Activated CD8-positive, alpha-beta T cell treated with anti-CD3 and anti-CD28 coated beads, Interleukin-2, amount 10 ng/mL, durations not matched to agents 7 days and 5 days (primary cell): ENCODE measurements at regions not wholly inside any gene's neighbourhood (a gene's known extent, or its start where the extent isn't known, plus 50 kb on each side); places are given as distances from the start of the nearest gene placed in this dataset.
A peak's percentile ranks its signal among the peaks of the same experiment; 100 is the strongest.

ENCODE experiments used
- ATAC-seq: fragments of 150-1000 bp; cut with Tn5 transposase; one replicate; pipeline ENCODE4 v1.10.0; 2021; ENCODE audit warnings: moderate library complexity
- CTCF ChIA-PET: fragments of 350-600 bp; sonication (Branson Sonifier 250); formaldehyde crosslinking; loops from one replicate; lab custom pipeline; 2021; ENCODE audit warnings: antibody characterized with exemption; lab: Charles Lee
- POLR2A ChIA-PET: fragments of 350-600 bp; sonication (Branson Sonifier 250); formaldehyde crosslinking; loops from one replicate; lab custom pipeline; 2021; ENCODE audit warnings: antibody characterized with exemption; lab: Charles Lee
- DNase-seq: peaks from one replicate; pipeline ENCODE4 v3.0.0-alpha.2; 2020
- H3K27ac Mint-ChIP-seq: one replicate; pipeline ENCODE4 v1.8.0; 2021; ENCODE audit warnings: mild to moderate bottlenecking, mixed read lengths
- H3K27me3 Mint-ChIP-seq: one replicate; pipeline ENCODE4 v1.8.0; 2021; ENCODE audit warnings: low read depth, mixed read lengths
- H3K36me3 Mint-ChIP-seq: one replicate; pipeline ENCODE4 v1.8.0; 2021; ENCODE audit warnings: low read depth, mixed read lengths
- H3K4me1 Mint-ChIP-seq: one replicate; pipeline ENCODE4 v1.8.0; 2021; ENCODE audit warnings: low read depth, mixed read lengths
- H3K4me3 Mint-ChIP-seq: one replicate; pipeline ENCODE4 v1.8.0; 2021; ENCODE audit warnings: mild to moderate bottlenecking, mixed read lengths
- H3K9me3 Mint-ChIP-seq: one replicate; pipeline ENCODE4 v1.8.0; 2022; ENCODE audit warnings: mixed read lengths; ENCODE audit not compliant: insufficient read depth

DNA sequence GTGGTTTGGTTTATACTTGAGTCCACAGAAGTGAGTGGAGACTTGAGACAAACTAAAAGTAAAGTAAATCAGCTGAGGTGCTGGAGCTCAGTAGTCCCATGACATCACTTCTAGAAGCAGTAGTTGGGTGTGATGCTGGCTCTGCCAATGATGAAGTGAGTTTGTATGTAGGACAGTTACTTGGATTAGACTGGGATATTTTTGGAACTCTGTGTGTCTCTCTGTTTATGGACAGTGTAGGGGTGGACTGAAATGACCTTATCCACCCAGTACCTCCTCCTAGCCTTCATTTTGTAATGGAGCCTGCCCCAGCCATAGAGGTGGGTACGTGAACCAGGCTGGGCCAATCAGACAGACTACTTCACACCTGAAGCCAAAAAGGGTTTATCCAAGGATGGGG, 52.2 kb downstream of the POLR1D start:
- DNase-seq (no peak), ATAC-seq (no peak)
- CTCF ChIA-PET: interaction anchor here (0.6 kb wide), 1 partner anchor 340 kb away, joined by 3 read pairs; no protein-coding TSS in a partner anchor
- Mint-ChIP-seq H3K4me1 (no peaks in the 10 kb centered on the region), H3K9me3 (no peaks in the 10 kb centered on the region), H3K36me3 (peaks cover 2% of the 10 kb centered on the region), H3K4me3 (no peak overlapping the region), H3K27me3 (no peaks in the 10 kb centered on the region), H3K27ac (no peak overlapping the region)
- POLR2A ChIA-PET: no interaction called here

DNA sequence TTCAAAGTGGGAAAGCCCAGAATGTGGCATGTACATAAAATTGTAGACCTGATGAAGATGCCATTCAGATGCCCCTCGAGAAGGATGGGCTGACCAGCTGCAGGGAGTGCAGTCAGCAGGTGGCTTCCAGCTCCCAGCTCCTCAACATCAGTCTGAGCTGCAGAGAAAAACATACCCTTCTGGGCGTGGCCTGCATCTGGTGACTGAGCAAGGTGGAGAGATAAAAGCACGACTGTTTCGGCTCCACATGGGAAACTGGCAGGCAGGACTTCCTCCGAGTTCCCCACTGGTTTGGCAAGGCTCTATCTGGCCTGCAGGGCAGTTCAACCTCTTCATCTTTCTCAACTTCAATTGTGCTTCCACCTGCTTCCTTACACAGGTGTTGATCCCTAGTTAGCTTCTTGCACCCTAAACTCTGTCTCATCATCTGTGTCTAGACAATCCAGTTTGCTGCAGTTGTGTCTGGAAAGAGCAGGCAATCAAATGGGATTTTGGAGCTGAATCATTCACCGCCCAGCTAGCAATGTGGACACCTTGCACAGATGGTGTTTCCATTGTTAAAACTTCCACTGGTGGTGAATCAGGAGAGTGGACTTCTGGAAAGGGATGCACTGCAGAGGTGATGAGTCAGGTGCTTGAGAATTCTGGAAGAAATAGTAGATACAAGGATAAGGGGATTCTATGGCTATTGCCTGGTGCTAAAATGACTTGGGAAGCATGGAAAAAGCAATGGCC, 56.8 kb downstream of the POLR1D start:
- H3K27me3 Mint-ChIP-seq: peaks cover 18% of the 10 kb centered on the region
- no peaks in the 10 kb centered on the region for H3K9me3 Mint-ChIP-seq
- ChIA-PET POLR2A (no interaction called here), CTCF (no interaction called here)
- DNase-seq: no peak
- ATAC-seq: no peak
- H3K4me1 Mint-ChIP-seq: no peaks in the 10 kb centered on the region
- no peak overlapping the region for H3K27ac Mint-ChIP-seq
- H3K36me3 Mint-ChIP-seq: no peaks in the 10 kb centered on the region
- no peak overlapping the region for H3K4me3 Mint-ChIP-seq

DNA sequence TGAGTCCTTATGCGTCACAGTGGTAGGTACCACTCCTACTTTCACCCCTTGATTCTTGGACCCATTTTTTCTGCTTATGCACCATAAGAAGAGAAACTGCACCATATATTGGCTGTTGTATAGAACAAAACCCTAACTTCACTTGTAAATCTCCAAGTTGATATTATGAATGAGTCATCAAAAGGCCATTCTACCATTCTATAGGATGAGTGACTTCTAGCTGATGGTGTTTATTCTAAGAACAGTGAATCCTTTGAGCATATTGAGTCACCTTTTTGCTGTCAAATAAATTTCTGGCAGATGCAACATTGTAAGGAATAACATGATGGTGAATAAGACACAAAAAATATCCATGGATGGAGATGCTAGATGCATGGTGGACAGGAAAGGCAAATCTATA, 57.7 kb downstream of the POLR1D start:
- Mint-ChIP-seq H3K4me3 (no peak overlapping the region), H3K27me3 (peaks cover 21% of the 10 kb centered on the region), H3K27ac (no peak overlapping the region), H3K4me1 (no peaks in the 10 kb centered on the region), H3K36me3 (no peaks in the 10 kb centered on the region), H3K9me3 (no peaks in the 10 kb centered on the region)
- POLR2A ChIA-PET: no interaction called here
- ATAC-seq (no peak), DNase-seq (no peak)
- CTCF ChIA-PET: no interaction called here

DNA sequence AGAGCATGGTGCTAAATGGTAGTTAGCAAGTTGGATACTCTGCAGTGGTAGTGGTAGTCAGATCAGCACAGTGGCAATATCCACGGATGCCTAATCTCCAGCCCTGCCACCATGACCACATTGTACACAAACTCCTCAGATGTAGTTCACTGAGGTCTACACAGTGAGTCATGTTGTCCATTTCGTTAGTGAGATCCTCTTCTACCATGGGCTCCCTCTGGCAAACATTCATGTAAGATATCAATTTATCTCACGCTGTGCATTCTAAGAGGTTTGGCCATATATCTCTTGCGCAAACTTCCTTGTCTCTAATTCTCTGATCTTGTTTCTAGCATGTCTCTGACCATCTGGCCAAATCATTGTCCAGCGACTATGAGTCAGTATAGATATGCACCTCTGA, 58.2 kb downstream of the POLR1D start:
- Mint-ChIP-seq H3K27me3 (peaks cover 21% of the 10 kb centered on the region), H3K9me3 (no peaks in the 10 kb centered on the region), H3K36me3 (no peaks in the 10 kb centered on the region), H3K27ac (no peak overlapping the region), H3K4me1 (no peaks in the 10 kb centered on the region), H3K4me3 (no peak overlapping the region)
- DNase-seq (no peak), ATAC-seq (no peak)
- ChIA-PET CTCF (no interaction called here), POLR2A (no interaction called here)

DNA sequence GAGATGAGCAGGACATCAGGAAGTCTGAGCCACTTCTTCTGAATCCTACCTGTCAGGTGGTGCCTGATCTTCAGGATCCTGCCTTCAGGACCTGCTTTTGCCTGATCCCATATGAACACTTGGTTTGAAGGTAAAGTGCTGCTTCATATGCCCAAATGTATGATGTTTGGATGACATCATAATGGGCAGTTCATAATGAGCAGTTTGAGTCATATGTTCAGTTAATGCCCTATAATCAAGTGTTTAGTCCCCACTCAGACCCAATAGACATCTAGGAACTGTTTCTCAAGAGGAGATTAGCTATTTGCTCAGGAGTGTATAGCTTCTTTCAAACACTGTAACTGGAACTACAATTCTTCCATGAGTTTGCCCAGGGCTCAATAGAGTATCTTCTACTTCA, 58.8 kb downstream of the POLR1D start:
- POLR2A ChIA-PET: no interaction called here

DNA sequence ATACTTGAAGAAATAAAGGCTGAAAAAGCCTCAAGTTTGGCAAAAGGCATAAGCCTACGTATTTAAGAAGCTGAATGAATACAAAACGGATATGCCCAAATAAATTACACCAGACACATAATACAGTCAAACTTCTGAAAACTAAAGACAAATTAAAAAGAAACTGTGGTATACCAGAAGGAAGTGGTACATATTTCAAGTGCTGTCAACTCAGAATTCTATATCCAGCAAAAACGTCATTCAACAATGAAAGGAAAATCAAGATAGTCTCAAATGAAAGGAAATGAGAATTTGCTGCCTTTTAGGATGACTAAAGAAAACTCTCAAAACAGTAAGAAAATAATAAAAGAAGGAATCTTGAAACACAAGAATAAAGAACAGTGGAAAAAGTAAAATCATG, 69.5 kb downstream of the POLR1D start:
- Mint-ChIP-seq H3K4me3 (no peak overlapping the region), H3K27me3 (peaks cover 10% of the 10 kb centered on the region), H3K36me3 (no peaks in the 10 kb centered on the region), H3K4me1 (no peaks in the 10 kb centered on the region), H3K9me3 (peaks cover 24% of the 10 kb centered on the region), H3K27ac (no peak overlapping the region)
- ATAC-seq (no peak), DNase-seq (no peak)
- CTCF ChIA-PET: no interaction called here
- POLR2A ChIA-PET: no interaction called here

More for the DNA sequence above, 58.8 kb downstream of the POLR1D start:
- ATAC-seq (no peak), DNase-seq (no peak)
- Mint-ChIP-seq H3K9me3 (no peaks in the 10 kb centered on the region), H3K27ac (no peak overlapping the region), H3K4me1 (no peaks in the 10 kb centered on the region), H3K27me3 (peaks cover 21% of the 10 kb centered on the region), H3K4me3 (no peak overlapping the region), H3K36me3 (no peaks in the 10 kb centered on the region)
- CTCF ChIA-PET: no interaction called here

DNA sequence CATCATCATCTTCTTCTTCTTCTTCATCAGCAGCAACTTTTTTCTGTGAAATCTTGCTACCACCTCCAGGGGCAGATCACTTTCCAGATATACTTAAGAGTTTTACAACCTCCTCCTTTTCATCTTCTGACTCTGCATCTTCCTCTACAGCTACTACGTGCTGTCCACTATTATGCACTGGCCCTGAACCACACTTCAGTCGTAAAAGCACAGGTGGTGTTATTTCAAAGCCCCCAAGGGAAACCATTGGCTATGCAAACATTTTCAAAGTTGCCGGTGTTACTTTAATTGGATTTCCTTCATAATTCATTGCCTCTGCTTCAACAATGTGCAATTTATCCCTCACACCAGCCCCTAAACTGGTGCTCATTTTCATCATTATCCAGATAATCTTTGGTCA, 75.0 kb downstream of the POLR1D start:
- ATAC-seq: no peak

DNA sequence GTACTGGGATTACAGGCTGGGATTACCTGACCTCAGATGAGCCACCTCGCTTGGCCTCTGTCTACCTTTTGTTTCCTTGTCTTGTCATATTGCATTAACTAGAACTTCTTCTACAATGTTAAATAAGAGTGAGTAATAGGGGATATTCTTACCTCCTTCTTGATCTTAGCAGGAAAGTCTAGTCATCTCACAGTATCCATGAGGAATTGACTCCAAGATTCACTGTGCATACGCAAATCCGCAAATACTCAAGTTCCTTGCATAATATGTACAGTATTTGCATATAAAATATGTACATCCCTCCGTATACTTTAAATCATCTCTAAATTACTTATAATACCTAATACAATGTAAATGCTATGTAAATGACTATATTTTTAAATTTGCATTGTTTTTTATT, 78.3 kb downstream of the POLR1D start:
- POLR2A ChIA-PET: no interaction called here
- DNase-seq (no peak), ATAC-seq (no peak)
- Mint-ChIP-seq H3K4me1 (peaks cover 13% of the 10 kb centered on the region), H3K27me3 (peaks cover 13% of the 10 kb centered on the region), H3K4me3 (no peak overlapping the region), H3K9me3 (peaks cover 19% of the 10 kb centered on the region), H3K36me3 (peaks cover 16% of the 10 kb centered on the region), H3K27ac (no peak overlapping the region)
- CTCF ChIA-PET: no interaction called here

More for the DNA sequence above, 75.0 kb downstream of the POLR1D start:
- Mint-ChIP-seq H3K4me3 (no peak overlapping the region), H3K27ac (no peak overlapping the region), H3K4me1 (peaks cover 7% of the 10 kb centered on the region), H3K27me3 (peaks cover 13% of the 10 kb centered on the region), H3K36me3 (no peaks in the 10 kb centered on the region), H3K9me3 (peaks cover 11% of the 10 kb centered on the region)
- DNase-seq: no peak
- CTCF ChIA-PET: no interaction called here
- POLR2A ChIA-PET: no interaction called here

DNA sequence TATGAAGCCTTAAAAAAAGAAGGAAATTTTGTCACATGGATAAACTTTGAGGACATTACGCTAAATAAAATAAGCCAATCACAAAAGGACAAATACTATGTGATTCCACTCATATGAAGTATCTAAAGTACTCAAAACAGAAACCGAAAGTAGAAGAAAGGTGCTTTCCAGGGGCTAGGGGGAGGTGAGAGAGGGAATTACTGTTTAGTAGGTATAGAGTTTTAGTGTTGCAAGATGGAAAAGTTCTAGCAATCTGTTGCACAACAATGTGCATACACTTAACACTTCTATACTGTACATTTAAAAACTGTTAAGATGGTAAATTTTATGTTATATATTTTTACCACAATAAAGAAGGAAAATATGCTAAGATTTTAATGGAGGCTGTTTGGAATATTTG, 83.0 kb downstream of the POLR1D start:
- Mint-ChIP-seq H3K4me1 (peaks cover 5% of the 10 kb centered on the region), H3K36me3 (peaks cover 16% of the 10 kb centered on the region), H3K27me3 (no peaks in the 10 kb centered on the region), H3K4me3 (no peak overlapping the region), H3K9me3 (peaks cover 29% of the 10 kb centered on the region), H3K27ac (no peak overlapping the region)
- ATAC-seq: peak; percentile 53
- ChIA-PET CTCF (no interaction called here), POLR2A (no interaction called here)
- no peak for DNase-seq

DNA sequence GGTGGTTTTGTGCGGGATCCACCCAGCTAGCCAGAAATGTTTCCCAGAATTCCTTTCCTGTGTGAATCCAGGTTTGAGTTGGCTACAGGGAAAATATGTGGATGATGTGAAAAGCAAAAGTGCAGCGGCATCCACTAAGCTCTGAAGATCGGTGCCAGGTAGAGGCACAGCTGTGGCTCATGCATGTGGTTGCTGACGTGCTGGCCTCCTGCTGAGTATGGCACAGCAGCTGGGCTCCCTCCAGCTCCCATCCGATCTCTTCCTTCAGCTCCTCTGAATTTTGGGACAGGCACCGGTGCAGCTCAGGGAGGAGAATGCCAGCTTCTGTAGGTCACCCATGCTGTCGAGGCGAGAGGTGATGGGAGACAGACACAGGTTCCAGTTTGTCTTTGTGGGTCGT, 84.0 kb upstream of the GSX1 start:
- Mint-ChIP-seq H3K4me1 (peaks cover 5% of the 10 kb centered on the region), H3K27me3 (peaks cover 2% of the 10 kb centered on the region), H3K27ac (no peak overlapping the region), H3K36me3 (peaks cover 10% of the 10 kb centered on the region), H3K9me3 (peaks cover 19% of the 10 kb centered on the region), H3K4me3 (no peak overlapping the region)
- no peak for DNase-seq
- ChIA-PET POLR2A (no interaction called here), CTCF (interaction anchor here (1.2 kb wide), 1 partner anchor 89 kb away, joined by 3 read pairs; the partner anchor contains the start of gene LNX2)
- no peak for ATAC-seq

DNA sequence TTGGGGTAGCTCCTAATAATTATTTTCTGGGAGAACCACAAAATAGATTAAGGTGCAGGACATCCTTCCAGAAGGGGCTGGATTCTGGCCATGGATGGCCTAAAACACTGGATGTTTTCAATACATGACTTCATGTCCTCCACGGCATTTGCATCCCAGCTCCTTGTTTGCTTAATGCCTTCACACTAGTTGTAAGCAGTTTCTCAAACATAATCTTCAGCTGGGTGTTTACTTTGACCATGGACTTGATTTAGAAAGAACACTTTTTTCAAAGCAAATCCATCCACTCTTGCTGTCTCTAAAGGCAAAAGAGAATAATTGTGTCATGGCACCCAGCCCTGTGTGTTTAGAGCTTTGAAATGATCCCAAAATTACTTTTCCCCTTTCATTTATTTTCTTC, 82.5 kb upstream of the GSX1 start:
- DNase-seq (no peak), ATAC-seq (no peak)
- Mint-ChIP-seq H3K9me3 (peaks cover 11% of the 10 kb centered on the region), H3K27me3 (peaks cover 2% of the 10 kb centered on the region), H3K4me1 (no peaks in the 10 kb centered on the region), H3K27ac (no peak overlapping the region), H3K4me3 (no peak overlapping the region), H3K36me3 (peaks cover under 1% of the 10 kb centered on the region)
- CTCF ChIA-PET: interaction anchor here (0.7 to 1.3 kb wide), 2 partner anchors 117 to 330 kb away, joined by 3 read pairs; no protein-coding TSS in a partner anchor
- POLR2A ChIA-PET: no interaction called here

DNA sequence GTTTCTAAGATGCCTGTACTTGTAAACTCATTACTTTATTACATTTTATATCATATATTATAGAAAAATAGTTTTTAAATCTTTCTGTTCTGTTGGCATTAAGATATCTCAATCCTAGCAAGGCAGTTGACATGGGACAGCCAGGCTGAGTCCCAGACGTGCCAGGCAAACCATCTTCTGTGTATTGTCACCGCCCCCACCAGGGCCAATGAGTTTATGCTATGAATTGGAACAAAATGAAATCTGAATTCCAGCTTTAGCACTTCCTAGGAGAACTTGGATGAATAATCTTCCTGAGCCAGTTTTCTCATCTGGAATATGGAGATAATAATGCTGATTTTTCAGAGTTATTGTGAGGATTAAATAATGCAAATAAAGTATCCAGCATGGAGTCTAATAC, 79.9 kb upstream of the GSX1 start:
- Mint-ChIP-seq H3K4me3 (no peak overlapping the region), H3K27me3 (peaks cover 2% of the 10 kb centered on the region), H3K4me1 (no peaks in the 10 kb centered on the region), H3K27ac (no peak overlapping the region), H3K9me3 (no peaks in the 10 kb centered on the region), H3K36me3 (no peaks in the 10 kb centered on the region)
- no peak for DNase-seq
- CTCF ChIA-PET: no interaction called here
- POLR2A ChIA-PET: no interaction called here
- ATAC-seq: no peak
